SK-N-SH treated with all-trans-retinoic acid at 6 μM for 48 hours (cell line): ENCODE measurements at regions not wholly inside any gene's neighbourhood (a gene's known extent, or its start where the extent isn't known, plus 50 kb on each side); places are given as distances from the start of the nearest gene placed in this dataset.

ENCODE experiments used
- ATAC-seq: fragments of 200-7000 bp; cut with Tn5 transposase; 3 replicates; pipeline ENCODE4 v1.9.1; 2020; ENCODE audit warnings: mild to moderate bottlenecking, moderate library complexity
- ARNTL ChIP-seq: fragments of 450-650 bp; formaldehyde crosslinking; IDR thresholded peaks from 2 replicates; pipeline ENCODE4 v1.5.0; 2020; ENCODE audit warnings: low read depth, mild to moderate bottlenecking, moderate library complexity, borderline replicate concordance
- BACH2 ChIP-seq: fragments of 250-450 bp; sonication (Bioruptor Pico); IDR thresholded peaks from 2 replicates; pipeline ENCODE4 v1.9.0; 2021; ENCODE audit warnings: mild to moderate bottlenecking, borderline replicate concordance
- CSDC2 ChIP-seq: fragments of 250-450 bp; sonication (Bioruptor Pico); IDR thresholded peaks from 2 replicates; pipeline ENCODE4 v1.5.0; 2020; ENCODE audit warnings: mild to moderate bottlenecking, moderate library complexity
- CSRNP3 ChIP-seq: fragments of 250-450 bp; sonication (Bioruptor Pico); IDR thresholded peaks from 2 replicates; pipeline ENCODE4 v1.5.1; 2021; ENCODE audit warnings: mild to moderate bottlenecking, moderate library complexity
- ESRRG ChIP-seq: fragments of 250-450 bp; sonication (Bioruptor Pico); IDR thresholded peaks from 2 replicates; pipeline ENCODE4 v1.6.1; 2021; ENCODE audit warnings: mild to moderate bottlenecking
- GLIS3 ChIP-seq: fragments of 250-450 bp; sonication (Bioruptor Pico); IDR thresholded peaks from 2 replicates; pipeline ENCODE4 v1.5.0; 2020; ENCODE audit warnings: mild to moderate bottlenecking, moderate library complexity
- ISL1 ChIP-seq: fragments of 250-450 bp; sonication (Bioruptor Pico); IDR thresholded peaks from 2 replicates; pipeline ENCODE4 v2.1.2; 2022; ENCODE audit warnings: mild to moderate bottlenecking, moderate library complexity
- OSR1 ChIP-seq: fragments of 250-450 bp; sonication (Bioruptor Pico); IDR thresholded peaks from 2 replicates; pipeline ENCODE4 v1.8.0; 2022; ENCODE audit warnings: moderate library complexity, mild to moderate bottlenecking, inconsistent platforms
- PPARA ChIP-seq: fragments of 250-450 bp; sonication (Bioruptor Pico); IDR thresholded peaks from 2 replicates; pipeline ENCODE4 v1.5.0; 2020; ENCODE audit warnings: mild to moderate bottlenecking, borderline replicate concordance
- RARB ChIP-seq: fragments of 250-450 bp; sonication (Bioruptor Pico); IDR thresholded peaks from 2 replicates; pipeline ENCODE4 v1.8.0; 2021; ENCODE audit warnings: mild to moderate bottlenecking, moderate library complexity
- SNAI2 ChIP-seq: fragments of 250-450 bp; sonication (Bioruptor Pico); IDR thresholded peaks from 2 replicates; pipeline ENCODE4 v1.5.0; 2020; ENCODE audit warnings: mild to moderate bottlenecking, moderate library complexity
- TCF4 ChIP-seq: fragments of 250-450 bp; sonication (Bioruptor Pico); IDR thresholded peaks from 2 replicates; pipeline ENCODE4 v1.8.0; 2021; ENCODE audit warnings: mild to moderate bottlenecking, moderate library complexity, borderline replicate concordance
- TOX ChIP-seq: fragments of 250-450 bp; sonication (Bioruptor Pico); IDR thresholded peaks from 2 replicates; pipeline ENCODE4 v1.8.0; 2021; ENCODE audit warnings: mild to moderate bottlenecking, moderate library complexity, borderline replicate concordance
- ZFP3 ChIP-seq: fragments of 250-450 bp; sonication (Bioruptor Pico); IDR thresholded peaks from 2 replicates; pipeline ENCODE4 v1.5.0; 2020; ENCODE audit warnings: mild to moderate bottlenecking, moderate library complexity
- ZNF565 ChIP-seq: fragments of 450-650 bp; formaldehyde crosslinking; conservative IDR thresholded peaks from 2 replicates; pipeline ENCODE4 v1.5.0; 2020; ENCODE audit warnings: low read depth, mild to moderate bottlenecking, moderate library complexity
- ZNF8 ChIP-seq: fragments of 450-650 bp; formaldehyde crosslinking; IDR thresholded peaks from 2 replicates; pipeline ENCODE4 v1.5.0; 2020; ENCODE audit warnings: mild to moderate bottlenecking, moderate library complexity
- TF ChIP-seq, protein P1 (sequence below): fragments of 250-450 bp; sonication (Bioruptor Pico); IDR thresholded peaks from 2 replicates; pipeline ENCODE4 v1.8.0; 2021; ENCODE audit warnings: low read depth, mild to moderate bottlenecking, moderate library complexity, borderline replicate concordance
- TF ChIP-seq, protein P2 (sequence below): fragments of 250-450 bp; sonication (Bioruptor Pico); IDR thresholded peaks from 2 replicates; pipeline ENCODE4 v1.5.0; 2020; ENCODE audit warnings: mild to moderate bottlenecking, moderate library complexity
- TF ChIP-seq, protein P3 (sequence below): fragments of 250-450 bp; sonication (Bioruptor Pico); IDR thresholded peaks from 2 replicates; pipeline ENCODE4 v1.8.0; 2020; ENCODE audit warnings: mild to moderate bottlenecking, moderate library complexity, borderline replicate concordance
- TF ChIP-seq, protein P4 (sequence below): fragments of 250-450 bp; sonication (Bioruptor Pico); IDR thresholded peaks from 2 replicates; pipeline ENCODE4 v1.5.1; 2020; ENCODE audit warnings: low read depth, mild to moderate bottlenecking, moderate library complexity

- ATAC-seq: no peak
Measured at GRCh38 chr4:12932203-12932788, 551.8 kb downstream of the RAB28 start.

GRCh38 chr4:12929784-12930183, 554.4 kb downstream of the RAB28 start:
- ATAC-seq: no peak
- TF ChIP-seq GLIS3 (no peak), BACH2 (no peak), ARNTL (CRISPR knock-in tag) (no peak), ZNF565 (CRISPR knock-in tag) (no peak), CSRNP3 (no peak), TCF4 (no peak), ZFP3 (CRISPR knock-in tag) (no peak), RARB (no peak)
- TF ChIP-seq, protein P1, sequence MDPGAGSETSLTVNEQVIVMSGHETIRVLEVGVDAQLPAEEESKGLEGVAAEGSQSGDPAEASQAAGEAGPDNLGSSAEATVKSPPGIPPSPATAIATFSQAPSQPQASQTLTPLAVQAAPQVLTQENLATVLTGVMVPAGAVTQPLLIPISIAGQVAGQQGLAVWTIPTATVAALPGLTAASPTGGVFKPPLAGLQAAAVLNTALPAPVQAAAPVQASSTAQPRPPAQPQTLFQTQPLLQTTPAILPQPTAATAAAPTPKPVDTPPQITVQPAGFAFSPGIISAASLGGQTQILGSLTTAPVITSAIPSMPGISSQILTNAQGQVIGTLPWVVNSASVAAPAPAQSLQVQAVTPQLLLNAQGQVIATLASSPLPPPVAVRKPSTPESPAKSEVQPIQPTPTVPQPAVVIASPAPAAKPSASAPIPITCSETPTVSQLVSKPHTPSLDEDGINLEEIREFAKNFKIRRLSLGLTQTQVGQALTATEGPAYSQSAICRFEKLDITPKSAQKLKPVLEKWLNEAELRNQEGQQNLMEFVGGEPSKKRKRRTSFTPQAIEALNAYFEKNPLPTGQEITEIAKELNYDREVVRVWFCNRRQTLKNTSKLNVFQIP (CRISPR knock-in tag): no peak

More at GRCh38 chr4:12932203-12932788, 551.8 kb downstream of the RAB28 start:
- TF ChIP-seq, protein P1 (CRISPR knock-in tag): no peak
- no peak for TF ChIP-seq ZNF8 (CRISPR knock-in tag)
- TF ChIP-seq RARB: no peak
- TF ChIP-seq, protein P2, sequence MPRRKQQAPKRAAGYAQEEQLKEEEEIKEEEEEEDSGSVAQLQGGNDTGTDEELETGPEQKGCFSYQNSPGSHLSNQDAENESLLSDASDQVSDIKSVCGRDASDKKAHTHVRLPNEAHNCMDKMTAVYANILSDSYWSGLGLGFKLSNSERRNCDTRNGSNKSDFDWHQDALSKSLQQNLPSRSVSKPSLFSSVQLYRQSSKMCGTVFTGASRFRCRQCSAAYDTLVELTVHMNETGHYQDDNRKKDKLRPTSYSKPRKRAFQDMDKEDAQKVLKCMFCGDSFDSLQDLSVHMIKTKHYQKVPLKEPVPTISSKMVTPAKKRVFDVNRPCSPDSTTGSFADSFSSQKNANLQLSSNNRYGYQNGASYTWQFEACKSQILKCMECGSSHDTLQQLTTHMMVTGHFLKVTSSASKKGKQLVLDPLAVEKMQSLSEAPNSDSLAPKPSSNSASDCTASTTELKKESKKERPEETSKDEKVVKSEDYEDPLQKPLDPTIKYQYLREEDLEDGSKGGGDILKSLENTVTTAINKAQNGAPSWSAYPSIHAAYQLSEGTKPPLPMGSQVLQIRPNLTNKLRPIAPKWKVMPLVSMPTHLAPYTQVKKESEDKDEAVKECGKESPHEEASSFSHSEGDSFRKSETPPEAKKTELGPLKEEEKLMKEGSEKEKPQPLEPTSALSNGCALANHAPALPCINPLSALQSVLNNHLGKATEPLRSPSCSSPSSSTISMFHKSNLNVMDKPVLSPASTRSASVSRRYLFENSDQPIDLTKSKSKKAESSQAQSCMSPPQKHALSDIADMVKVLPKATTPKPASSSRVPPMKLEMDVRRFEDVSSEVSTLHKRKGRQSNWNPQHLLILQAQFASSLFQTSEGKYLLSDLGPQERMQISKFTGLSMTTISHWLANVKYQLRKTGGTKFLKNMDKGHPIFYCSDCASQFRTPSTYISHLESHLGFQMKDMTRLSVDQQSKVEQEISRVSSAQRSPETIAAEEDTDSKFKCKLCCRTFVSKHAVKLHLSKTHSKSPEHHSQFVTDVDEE (CRISPR knock-in tag): no peak
- no peak for TF ChIP-seq CSDC2 (CRISPR knock-in tag)
- TF ChIP-seq TOX (CRISPR knock-in tag): no peak
- TF ChIP-seq BACH2: no peak
- no peak for TF ChIP-seq SNAI2 (CRISPR knock-in tag)
- no peak for TF ChIP-seq GLIS3
- TF ChIP-seq, protein P3, sequence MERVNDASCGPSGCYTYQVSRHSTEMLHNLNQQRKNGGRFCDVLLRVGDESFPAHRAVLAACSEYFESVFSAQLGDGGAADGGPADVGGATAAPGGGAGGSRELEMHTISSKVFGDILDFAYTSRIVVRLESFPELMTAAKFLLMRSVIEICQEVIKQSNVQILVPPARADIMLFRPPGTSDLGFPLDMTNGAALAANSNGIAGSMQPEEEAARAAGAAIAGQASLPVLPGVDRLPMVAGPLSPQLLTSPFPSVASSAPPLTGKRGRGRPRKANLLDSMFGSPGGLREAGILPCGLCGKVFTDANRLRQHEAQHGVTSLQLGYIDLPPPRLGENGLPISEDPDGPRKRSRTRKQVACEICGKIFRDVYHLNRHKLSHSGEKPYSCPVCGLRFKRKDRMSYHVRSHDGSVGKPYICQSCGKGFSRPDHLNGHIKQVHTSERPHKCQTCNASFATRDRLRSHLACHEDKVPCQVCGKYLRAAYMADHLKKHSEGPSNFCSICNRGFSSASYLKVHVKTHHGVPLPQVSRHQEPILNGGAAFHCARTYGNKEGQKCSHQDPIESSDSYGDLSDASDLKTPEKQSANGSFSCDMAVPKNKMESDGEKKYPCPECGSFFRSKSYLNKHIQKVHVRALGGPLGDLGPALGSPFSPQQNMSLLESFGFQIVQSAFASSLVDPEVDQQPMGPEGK (CRISPR knock-in tag): no peak
- no peak for TF ChIP-seq PPARA
- TF ChIP-seq CSRNP3: no peak
- no peak for TF ChIP-seq ISL1
- no peak for TF ChIP-seq ARNTL (CRISPR knock-in tag)
- TF ChIP-seq ZFP3 (CRISPR knock-in tag): no peak
- TF ChIP-seq TCF4: no peak
- TF ChIP-seq, protein P4, sequence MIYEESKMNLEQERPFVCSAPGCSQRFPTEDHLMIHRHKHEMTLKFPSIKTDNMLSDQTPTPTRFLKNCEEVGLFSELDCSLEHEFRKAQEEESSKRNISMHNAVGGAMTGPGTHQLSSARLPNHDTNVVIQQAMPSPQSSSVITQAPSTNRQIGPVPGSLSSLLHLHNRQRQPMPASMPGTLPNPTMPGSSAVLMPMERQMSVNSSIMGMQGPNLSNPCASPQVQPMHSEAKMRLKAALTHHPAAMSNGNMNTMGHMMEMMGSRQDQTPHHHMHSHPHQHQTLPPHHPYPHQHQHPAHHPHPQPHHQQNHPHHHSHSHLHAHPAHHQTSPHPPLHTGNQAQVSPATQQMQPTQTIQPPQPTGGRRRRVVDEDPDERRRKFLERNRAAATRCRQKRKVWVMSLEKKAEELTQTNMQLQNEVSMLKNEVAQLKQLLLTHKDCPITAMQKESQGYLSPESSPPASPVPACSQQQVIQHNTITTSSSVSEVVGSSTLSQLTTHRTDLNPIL (CRISPR knock-in tag): no peak
- no peak for TF ChIP-seq ESRRG (CRISPR knock-in tag)
- TF ChIP-seq OSR1 (CRISPR knock-in tag): no peak
